Stimulated activated naive CD8-positive, alpha-beta T cell treated with anti-CD3 and anti-CD28 coated beads, Interleukin-15, Interleukin-2, amounts not matched to agents 100 ng/mL and 50 ng/mL, for 24 hours (primary cell): ENCODE measurements at regions not wholly inside any gene's neighbourhood (a gene's known extent, or its start where the extent isn't known, plus 50 kb on each side); places are given as distances from the start of the nearest gene placed in this dataset.

Experiments
- H3K27ac Mint-ChIP-seq: one replicate; pipeline ENCODE4 v1.8.0; 2021; ENCODE audit warnings: mild to moderate bottlenecking, mixed read lengths
- H3K27me3 Mint-ChIP-seq: one replicate; pipeline ENCODE4 v1.8.0; 2021; ENCODE audit warnings: mixed read lengths
- H3K36me3 Mint-ChIP-seq: one replicate; pipeline ENCODE4 v1.8.0; 2021; ENCODE audit warnings: low read depth, mixed read lengths
- H3K4me1 Mint-ChIP-seq: one replicate; pipeline ENCODE4 v1.8.0; 2021; ENCODE audit warnings: low read depth, mixed read lengths
- H3K4me3 Mint-ChIP-seq: one replicate; pipeline ENCODE4 v1.8.0; 2021; ENCODE audit warnings: mild to moderate bottlenecking, mixed read lengths
- H3K9me3 Mint-ChIP-seq: one replicate; pipeline ENCODE4 v1.8.0; 2021; ENCODE audit warnings: mixed read lengths

DNA sequence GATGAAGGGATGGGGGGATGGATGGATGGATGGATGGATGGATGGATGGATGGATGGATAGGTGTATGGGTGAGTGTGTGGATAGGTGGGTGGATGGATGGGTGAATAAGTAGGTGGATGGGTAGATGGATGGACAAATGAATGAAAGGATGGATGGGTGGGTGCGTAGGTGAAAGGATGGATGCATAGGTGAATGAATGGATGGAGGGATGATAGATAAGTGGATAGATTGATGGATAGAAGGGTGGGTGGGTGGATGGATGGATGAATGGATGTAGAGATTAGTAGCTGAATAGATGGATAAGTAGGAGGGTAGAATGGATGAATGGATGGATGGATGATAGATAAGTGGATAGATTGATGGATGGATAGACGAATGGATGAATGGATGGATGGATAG lies 152.7 kb downstream of the MN1 start:
- Mint-ChIP-seq H3K36me3 (no peaks in the 10 kb centered on the region), H3K27me3 (peaks cover 15% of the 10 kb centered on the region), H3K4me3 (no peak overlapping the region), H3K4me1 (no peaks in the 10 kb centered on the region), H3K27ac (no peak overlapping the region), H3K9me3 (peaks cover 3% of the 10 kb centered on the region)

DNA sequence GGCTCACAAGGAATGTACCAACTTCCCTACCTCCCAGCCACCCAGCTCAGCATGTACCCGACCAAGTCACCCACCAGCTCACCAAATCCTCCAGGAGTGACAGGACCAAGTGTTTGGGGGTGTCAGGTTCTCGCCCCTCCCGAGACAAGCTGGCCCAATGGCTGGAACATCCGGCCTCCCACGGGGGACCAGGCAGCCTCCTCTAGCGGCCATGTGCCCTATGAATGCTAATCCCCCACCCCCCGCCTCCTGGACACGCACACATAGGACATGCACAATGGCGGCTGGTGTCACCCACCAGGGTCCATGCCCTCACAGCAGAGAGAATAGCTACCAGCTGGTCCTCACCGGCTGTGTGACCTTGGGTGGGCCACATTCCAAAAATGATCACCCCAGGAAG lies 151.0 kb downstream of the MN1 start:
- Mint-ChIP-seq H3K27ac (no peak overlapping the region), H3K4me3 (no peak overlapping the region)

DNA sequence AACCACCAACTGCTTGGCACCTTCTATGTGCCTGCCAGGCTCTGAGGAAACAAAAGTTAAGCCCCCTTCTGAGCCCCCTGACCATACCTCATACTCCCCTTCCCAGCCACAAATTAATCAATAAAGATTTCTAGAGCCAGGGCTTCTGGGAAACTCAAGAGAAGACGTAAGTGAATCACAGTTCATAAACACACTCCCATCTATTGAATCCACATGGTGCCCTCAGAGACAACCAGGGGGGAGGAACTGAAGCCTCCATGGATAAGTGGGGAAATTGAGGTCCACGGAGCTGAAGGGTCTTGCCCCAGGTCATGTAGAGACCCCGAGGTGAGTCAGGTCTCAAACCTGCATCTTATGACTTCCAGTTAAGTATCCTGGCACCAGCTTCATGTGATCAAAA lies 150.6 kb downstream of the MN1 start:
- H3K4me3 Mint-ChIP-seq = no peak overlapping the region
- H3K36me3 Mint-ChIP-seq = no peaks in the 10 kb centered on the region
- H3K27ac Mint-ChIP-seq = no peak overlapping the region
- H3K27me3 Mint-ChIP-seq = peaks cover 15% of the 10 kb centered on the region
- H3K4me1 Mint-ChIP-seq = no peaks in the 10 kb centered on the region
- H3K9me3 Mint-ChIP-seq = peaks cover 9% of the 10 kb centered on the region

More for the DNA sequence above, 151.0 kb downstream of the MN1 start:
- H3K27me3 Mint-ChIP-seq = peaks cover 15% of the 10 kb centered on the region
- no peaks in the 10 kb centered on the region for H3K4me1 Mint-ChIP-seq
- peaks cover 9% of the 10 kb centered on the region for H3K9me3 Mint-ChIP-seq
- H3K36me3 Mint-ChIP-seq = no peaks in the 10 kb centered on the region

DNA sequence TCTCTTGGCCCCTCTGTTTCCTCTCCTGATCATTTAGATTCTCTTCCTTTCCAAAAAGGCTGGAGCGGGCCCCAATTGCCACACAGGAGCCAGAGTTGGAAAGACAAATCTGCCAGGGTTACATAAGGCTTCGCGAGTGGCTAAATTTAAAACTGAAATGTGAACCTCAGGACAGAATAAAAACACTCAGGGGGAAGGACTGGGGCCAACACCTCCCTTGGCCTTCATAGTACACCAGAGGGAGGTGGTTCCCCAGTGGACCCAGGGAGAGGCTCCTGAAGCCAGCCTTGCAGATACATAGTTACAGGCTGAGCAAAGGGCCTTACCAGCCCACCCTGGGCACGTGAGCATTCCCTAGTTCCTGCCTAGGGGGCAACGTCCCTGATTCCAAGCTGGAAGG lies 150.1 kb downstream of the MN1 start:
- H3K27ac Mint-ChIP-seq = no peak overlapping the region
- no peaks in the 10 kb centered on the region for H3K36me3 Mint-ChIP-seq
- peaks cover 9% of the 10 kb centered on the region for H3K9me3 Mint-ChIP-seq
- H3K4me3 Mint-ChIP-seq = no peak overlapping the region
- H3K4me1 Mint-ChIP-seq = no peaks in the 10 kb centered on the region
- H3K27me3 Mint-ChIP-seq = peaks cover 15% of the 10 kb centered on the region

DNA sequence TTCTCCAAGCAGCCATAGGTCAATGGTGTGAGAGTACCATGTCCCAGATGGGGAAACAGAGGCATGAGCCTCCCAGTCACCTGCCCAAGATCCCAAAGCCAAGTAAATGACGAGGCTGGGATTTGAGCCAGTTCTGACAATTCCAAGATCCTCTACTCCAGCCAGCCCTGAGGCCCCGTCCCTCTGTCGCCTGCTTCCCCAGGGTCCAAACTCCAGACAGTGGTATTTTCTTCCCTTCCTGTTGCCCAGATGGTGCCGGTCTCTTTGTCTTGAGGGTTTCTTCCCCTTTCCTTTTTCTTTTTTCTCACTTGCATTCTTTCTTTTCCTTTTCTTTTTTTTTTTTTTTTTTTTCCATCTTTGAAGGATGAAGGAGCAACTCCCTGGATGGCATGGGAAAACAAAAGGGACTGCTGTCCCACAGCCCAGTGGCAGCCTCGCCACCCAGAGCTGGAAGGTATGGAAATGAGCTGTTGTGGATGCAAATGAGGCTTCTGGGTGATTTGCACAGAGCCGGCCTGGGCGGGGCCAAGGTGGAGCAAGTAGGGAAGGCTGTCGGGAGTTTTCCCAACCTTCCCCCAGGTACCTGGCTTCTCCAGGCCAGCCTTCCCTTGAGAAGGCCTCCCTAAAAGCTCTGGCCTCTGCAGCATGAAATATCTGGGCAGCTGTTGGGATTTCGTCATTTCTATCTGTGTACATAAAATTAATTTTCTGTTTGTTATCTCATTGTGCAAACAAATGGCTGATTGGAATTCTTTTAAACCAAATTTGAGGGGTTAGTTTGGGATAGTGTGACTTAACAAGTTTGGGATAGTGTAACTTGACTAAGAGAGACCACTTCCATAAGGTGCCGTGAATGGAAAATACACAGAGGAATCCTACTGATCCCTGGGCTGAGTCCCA lies 146.8 kb downstream of the MN1 start:
- Mint-ChIP-seq H3K9me3 (peaks cover 9% of the 10 kb centered on the region), H3K36me3 (no peaks in the 10 kb centered on the region), H3K27me3 (peaks cover 4% of the 10 kb centered on the region), H3K4me1 (no peaks in the 10 kb centered on the region), H3K4me3 (no peak overlapping the region), H3K27ac (no peak overlapping the region)

DNA sequence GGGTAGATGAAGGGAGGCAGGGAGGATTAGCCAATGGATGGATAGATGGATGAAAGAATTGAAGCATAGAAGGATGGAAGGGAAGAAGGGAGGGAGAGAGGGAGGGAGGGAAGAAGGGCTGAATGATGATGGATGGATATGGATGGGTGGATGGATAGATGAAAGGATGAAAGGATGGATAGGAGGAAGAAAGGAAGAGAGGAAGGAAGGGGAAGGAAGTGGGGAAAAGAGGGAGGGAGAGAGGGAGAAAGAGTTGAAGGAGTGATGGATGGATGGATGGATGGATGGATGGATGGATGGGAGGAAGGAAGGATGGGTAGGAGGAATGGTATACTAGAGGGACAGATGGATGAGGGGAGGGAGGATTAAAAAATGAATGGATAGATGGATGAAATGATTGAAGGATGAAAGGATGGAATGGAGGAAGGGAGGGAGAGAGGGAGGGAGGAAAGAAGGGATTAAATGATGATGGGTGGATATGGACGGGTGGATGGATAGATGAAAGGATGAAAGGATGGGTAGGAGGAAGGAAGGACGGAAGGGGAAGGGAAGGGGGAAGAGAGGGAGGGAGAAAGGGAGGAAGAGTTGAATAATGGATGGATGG lies 145.9 kb downstream of the MN1 start:
- H3K4me3 Mint-ChIP-seq = no peak overlapping the region

DNA sequence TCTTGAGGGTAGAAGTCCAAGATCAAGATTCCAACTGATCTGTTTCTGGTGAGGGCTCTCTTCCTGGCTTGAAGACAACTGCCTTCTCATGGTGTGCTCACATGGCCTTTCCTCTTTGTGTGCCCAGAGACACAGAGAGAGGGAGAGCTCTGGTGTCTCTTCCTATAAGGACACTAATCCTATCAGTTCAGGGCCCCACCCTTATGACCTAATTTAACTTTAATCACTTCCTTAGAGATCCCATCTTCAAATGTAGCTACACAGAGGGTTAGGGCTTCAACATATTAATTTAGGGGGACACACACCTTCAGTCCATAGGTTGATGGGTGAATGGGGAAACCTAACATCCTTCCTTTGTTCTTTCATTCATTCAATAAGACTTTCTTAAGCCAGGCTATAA lies 144.6 kb downstream of the MN1 start:
- Mint-ChIP-seq H3K27me3 (no peaks in the 10 kb centered on the region), H3K4me3 (no peak overlapping the region), H3K9me3 (peaks cover 9% of the 10 kb centered on the region), H3K4me1 (no peaks in the 10 kb centered on the region), H3K36me3 (no peaks in the 10 kb centered on the region), H3K27ac (no peak overlapping the region)

More for the DNA sequence above, 145.9 kb downstream of the MN1 start:
- no peaks in the 10 kb centered on the region for H3K36me3 Mint-ChIP-seq
- H3K4me1 Mint-ChIP-seq = no peaks in the 10 kb centered on the region
- H3K27me3 Mint-ChIP-seq = no peaks in the 10 kb centered on the region
- peaks cover 9% of the 10 kb centered on the region for H3K9me3 Mint-ChIP-seq
- H3K27ac Mint-ChIP-seq = no peak overlapping the region

DNA sequence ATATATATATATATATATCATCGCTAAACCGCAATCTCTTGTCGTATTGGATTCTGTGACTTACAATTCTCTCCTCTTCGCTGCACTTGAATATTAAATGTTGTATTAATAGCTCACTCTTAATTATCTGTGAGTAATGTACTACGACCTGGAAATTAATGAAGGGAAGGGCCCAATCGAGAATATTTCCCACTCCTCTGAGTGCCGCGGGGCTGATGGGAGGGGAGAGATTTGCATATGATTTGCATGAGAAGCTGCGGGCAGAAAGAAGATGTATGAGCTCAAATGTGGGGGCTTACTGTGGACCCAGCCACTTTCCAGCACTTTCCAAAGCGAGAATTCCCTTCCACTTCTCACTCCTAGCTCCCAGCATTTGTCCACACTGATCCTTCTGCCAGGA lies 141.2 kb downstream of the MN1 start:
- no peaks in the 10 kb centered on the region for H3K36me3 Mint-ChIP-seq
- H3K4me3 Mint-ChIP-seq = no peak overlapping the region
- H3K27ac Mint-ChIP-seq = no peak overlapping the region
- peaks cover 1% of the 10 kb centered on the region for H3K9me3 Mint-ChIP-seq
- no peaks in the 10 kb centered on the region for H3K4me1 Mint-ChIP-seq
- H3K27me3 Mint-ChIP-seq = peaks cover 3% of the 10 kb centered on the region

DNA sequence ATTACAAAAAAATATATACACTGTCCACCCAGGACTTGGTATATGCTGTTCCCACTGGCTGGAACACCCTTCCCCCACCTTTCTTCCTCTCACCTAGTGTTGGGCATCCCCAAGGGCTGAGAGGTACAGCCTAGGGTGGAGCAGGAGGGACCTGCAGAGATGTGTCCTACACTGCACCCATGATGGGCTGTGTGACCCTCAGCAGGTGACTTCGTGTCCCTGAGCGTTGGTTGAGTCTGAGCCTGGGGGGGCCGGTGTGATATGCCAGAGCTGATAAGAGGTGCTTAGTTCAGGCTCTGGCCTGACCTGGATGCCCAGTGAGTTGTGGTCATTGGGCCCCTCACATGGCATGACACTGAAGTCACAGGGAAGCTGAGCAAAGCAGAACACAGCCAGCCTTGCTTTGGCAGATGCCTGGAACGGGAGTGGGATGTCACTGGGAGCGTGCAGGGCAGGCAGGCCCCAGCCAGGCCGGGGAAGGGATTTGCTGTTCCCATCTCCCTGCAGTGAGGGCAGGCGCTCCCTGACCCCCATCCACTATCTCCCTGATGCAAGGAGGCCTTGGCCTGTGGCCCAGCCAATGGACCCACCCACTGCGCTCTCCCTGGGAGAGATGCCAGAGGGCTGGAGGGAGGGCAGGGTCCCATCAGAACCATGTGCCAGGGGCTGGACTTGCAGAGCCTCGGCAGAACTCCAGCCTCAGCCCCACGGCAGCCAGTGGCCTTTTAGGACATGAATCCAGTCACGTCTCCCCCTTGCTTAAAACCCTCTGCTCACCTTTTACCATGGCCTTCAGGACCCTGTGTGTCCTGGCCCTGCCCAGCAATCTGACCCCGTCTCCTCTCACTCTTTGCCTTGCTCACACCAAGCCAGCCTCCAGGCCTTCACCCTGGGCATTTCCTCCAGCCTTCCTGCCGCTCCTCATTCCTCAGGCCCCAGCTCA lies 138.9 kb downstream of the MN1 start:
- peaks cover 5% of the 10 kb centered on the region for H3K9me3 Mint-ChIP-seq
- no peaks in the 10 kb centered on the region for H3K36me3 Mint-ChIP-seq
- no peak overlapping the region for H3K4me3 Mint-ChIP-seq
- peaks cover 9% of the 10 kb centered on the region for H3K27me3 Mint-ChIP-seq
- no peak overlapping the region for H3K27ac Mint-ChIP-seq
- H3K4me1 Mint-ChIP-seq = no peaks in the 10 kb centered on the region

DNA sequence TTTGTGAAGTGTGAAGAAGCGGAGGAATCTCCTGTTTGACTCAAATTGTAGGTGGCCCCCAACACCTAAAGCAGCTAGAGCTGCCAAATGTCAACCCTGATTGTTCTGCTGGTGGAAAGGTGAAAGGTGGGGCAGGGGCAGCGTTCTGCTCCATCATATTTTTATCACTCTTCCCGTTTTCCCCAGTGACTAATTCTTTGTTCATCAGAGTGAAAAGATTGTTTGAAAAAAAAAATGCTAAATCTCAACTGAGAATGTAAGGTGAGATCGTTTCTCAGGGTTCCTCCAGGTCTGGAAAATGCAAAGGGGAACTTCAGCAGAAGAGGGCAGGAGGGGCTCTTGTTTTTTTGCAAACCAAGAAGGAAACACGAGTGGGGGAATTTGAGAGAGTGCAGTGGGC lies 137.7 kb downstream of the MN1 start:
- no peak overlapping the region for H3K27ac Mint-ChIP-seq
- peaks cover 9% of the 10 kb centered on the region for H3K27me3 Mint-ChIP-seq
- no peak overlapping the region for H3K4me3 Mint-ChIP-seq
- H3K9me3 Mint-ChIP-seq = peaks cover 5% of the 10 kb centered on the region
- H3K4me1 Mint-ChIP-seq = no peaks in the 10 kb centered on the region
- H3K36me3 Mint-ChIP-seq = no peaks in the 10 kb centered on the region

DNA sequence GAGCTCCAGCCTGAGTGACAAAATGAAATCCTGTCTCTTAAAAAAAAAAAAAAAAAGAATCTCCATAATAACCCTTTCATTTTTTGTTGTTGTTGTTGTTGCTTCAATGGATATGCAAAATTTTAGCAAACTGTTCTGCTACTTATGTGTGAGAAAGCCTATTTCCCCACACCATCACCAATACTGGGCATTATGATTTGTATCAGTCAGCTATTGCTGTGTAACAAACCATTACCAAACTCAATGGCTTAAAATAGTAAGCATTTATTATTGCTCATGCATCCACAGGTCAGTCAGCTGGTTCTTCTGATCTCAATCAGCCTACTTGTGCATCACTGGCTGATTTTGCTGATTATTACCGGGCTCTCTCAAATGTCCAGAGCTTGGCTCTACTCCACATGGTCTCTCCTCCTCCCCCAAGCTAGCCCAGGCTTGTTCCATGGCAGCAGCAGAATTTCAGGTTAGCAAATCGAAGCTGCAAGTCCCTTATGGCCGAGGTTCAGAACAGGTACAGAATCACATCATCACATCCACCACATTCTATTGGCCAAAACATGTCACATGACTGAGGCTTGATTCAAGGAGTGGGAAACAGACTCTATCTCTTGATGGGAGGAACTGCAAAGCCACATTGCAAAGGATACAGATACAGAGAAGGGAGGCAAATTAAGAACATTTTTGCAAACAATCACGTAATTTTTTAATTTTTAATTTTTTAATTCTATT lies 135.1 kb downstream of the MN1 start:
- Mint-ChIP-seq H3K4me1 (no peaks in the 10 kb centered on the region), H3K36me3 (no peaks in the 10 kb centered on the region), H3K9me3 (peaks cover 5% of the 10 kb centered on the region), H3K4me3 (no peak overlapping the region), H3K27ac (no peak overlapping the region), H3K27me3 (peaks cover 22% of the 10 kb centered on the region)

DNA sequence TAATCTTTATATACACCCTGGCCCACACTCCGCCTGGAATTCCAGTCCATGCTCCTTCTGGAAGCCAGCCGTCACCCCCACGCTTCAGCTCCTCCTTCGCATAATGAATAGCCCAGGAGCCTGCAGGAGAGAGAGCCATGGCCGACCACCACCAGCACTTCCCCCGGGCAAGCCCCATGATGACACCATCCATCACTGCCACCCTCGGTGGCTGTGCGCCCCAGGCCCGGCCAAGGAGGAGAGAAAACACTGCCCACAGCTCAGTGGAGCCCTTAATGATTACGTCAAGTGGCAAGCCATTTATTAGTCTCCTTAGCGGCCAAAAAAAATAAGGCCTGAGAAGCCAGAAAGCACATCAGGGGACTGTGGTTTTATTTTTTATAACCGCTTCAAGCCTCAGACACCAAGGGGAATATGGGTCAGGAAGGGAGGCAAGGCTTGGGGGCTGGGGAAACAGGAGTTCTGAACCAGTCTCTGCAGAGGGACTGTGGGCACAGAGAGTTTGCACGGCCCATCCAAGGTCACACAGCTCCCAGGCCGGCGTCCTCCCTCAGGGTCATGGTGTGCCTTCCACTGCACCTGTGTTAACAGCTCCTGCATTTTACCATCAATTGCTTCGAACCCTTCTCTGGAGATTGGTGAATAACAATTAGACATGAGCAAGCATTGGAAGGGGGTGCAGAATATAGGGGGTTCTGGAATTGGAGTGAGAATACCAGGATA lies 134.3 kb downstream of the MN1 start:
- no peaks in the 10 kb centered on the region for H3K4me1 Mint-ChIP-seq
- H3K9me3 Mint-ChIP-seq = peaks cover 5% of the 10 kb centered on the region
- no peak overlapping the region for H3K4me3 Mint-ChIP-seq
- peaks cover 22% of the 10 kb centered on the region for H3K27me3 Mint-ChIP-seq
- H3K36me3 Mint-ChIP-seq = no peaks in the 10 kb centered on the region
- H3K27ac Mint-ChIP-seq = no peak overlapping the region

DNA sequence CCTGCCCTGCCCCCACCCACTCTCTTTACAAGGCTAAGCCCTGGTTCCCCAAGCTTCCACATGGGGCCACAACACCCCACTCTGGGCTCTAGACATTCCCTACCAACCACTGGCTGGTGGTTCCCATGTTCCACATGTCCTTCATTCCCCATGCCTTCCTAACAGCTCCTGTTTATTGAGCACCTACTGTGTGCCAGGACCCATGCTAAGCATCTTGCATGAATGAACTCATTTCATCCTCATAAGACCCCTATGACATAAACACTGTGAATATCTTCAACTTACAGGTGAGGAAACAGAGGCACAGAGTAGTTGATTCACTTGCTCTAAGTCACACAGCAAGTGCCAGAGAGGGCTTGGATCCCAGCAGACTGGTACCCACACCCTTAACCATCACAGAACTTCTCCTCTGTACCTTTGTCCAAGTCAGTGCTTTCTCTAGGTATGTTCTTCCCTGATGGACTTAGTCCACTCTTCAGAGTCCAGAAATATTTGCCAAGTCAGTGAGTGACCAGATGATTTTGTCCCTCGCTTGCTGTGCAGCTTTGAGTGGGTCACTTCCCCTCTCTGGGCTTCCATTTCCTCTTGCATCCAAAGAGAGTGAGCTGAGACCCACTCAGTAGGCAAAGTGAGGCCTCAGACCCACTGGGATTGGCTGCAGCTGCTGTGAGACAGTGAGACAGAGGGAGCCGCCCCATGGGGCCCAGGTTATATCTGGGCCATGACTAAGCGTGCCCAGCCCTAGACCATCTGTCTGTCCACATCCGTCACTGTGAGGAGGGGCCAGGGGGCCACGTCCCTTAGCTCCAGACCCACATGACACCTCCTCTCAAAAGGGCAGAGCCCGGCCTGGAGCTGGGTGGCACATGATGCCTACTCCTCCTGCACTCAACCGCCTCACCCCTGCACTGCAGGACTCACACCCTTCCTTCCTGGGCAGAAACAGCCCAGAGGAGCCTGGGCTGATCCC lies 132.4 kb downstream of the MN1 start:
- H3K27ac Mint-ChIP-seq = no peak overlapping the region
- peaks cover 5% of the 10 kb centered on the region for H3K9me3 Mint-ChIP-seq
- H3K27me3 Mint-ChIP-seq = peaks cover 22% of the 10 kb centered on the region
- no peaks in the 10 kb centered on the region for H3K36me3 Mint-ChIP-seq
- H3K4me1 Mint-ChIP-seq = no peaks in the 10 kb centered on the region
- no peak overlapping the region for H3K4me3 Mint-ChIP-seq
